Stimulated activated CD8-positive, alpha-beta memory T cell treated with anti-CD3 and anti-CD28 coated beads, Interleukin-4, amount 100 ng/mL, for 1 hour (primary cell): ENCODE measurements at regions not wholly inside any gene's neighbourhood (a gene's known extent, or its start where the extent isn't known, plus 50 kb on each side); places are given as distances from the start of the nearest gene placed in this dataset.
"Not testable (repeated sequence)": the region's sequence is repeated elsewhere in the genome, so short reads cannot be mapped to it uniquely, and the experiment has no call there.

Experiments
- DNase-seq, 2 donors: peaks; one replicate each; pipeline ENCODE4 v3.0.0-alpha.2; 2020; ENCODE audit warnings: low read depth in 2 of 2, low spot score in 1 of 2

- DNase-seq = not testable (repeated sequence)
Observed at GRCh38 chr20:41731198-41731597, 113.0 kb upstream of the CHD6 start.

DNA sequence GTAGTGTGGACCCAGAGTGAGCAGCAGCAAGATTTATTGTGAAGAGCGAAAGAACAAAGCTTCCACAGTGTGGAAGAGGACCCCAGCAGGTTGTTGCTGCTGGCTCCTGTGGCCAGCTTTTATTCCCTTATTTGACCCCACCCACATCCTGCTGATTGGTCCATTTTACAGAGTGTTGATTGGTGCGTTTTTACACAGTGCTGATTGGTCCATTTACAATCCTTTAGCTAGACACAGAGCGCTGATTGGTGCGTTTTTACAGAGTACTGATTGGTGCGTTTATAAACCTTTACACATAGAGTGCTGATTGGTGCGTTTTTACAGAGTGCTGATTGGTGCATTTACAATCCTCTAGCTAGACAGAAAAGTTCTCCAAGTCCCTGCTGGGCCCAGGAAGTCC lies 109.5 kb upstream of the CHD6 start:
- not testable (repeated sequence) for DNase-seq

- no peak for DNase-seq
Observed at GRCh38 chr20:41726727-41727126, 108.5 kb upstream of the CHD6 start.

GRCh38 chr20:41719151-41719550 lies 101.0 kb upstream of the CHD6 start:
- no peak for DNase-seq

GRCh38 chr20:41717483-41717882 lies 99.3 kb upstream of the CHD6 start:
- DNase-seq = no peak

DNA sequence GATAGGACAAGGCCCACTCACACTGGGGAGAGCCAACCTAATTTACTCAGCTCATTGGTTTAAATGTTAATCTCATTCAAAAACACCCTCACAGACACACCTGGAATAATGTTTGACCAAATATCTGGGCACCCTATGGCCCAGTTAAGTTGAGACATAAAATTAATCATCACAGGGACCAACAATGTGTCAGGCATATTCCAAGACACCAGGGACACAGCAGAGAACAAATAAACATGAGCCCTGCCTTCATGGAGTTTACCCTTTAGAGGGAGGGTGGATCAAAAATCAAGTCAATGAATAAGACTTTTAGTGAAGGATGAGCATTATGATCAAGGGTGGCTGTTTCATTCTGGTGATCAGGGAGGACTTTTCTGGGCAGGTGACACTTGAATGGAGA lies 98.7 kb upstream of the CHD6 start:
- DNase-seq = no peak

- no peak for DNase-seq
Observed at GRCh38 chr20:41716436-41716835, 98.3 kb upstream of the CHD6 start.

- no peak for DNase-seq
Observed at GRCh38 chr20:41715526-41715925, 97.3 kb upstream of the CHD6 start.

DNA sequence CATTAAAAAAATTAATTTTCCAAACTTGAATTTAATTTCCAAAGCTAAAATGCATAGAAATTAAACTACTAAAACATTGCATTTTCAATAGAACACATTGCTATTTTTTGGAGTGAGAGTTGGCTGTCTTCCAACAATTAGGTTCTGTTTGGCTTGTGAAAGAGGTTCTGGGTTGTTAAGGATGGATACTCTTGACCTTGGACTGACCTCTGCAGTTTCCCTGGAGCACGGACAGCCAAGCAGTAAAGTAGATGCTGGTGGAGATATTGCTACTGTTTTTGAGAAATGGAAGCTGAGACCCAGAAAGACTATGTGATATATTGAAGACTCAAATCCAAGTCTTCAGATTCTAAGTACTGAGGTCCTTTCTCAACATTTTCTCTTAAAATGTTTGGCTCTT lies 95.9 kb upstream of the CHD6 start:
- DNase-seq = no peak

DNA sequence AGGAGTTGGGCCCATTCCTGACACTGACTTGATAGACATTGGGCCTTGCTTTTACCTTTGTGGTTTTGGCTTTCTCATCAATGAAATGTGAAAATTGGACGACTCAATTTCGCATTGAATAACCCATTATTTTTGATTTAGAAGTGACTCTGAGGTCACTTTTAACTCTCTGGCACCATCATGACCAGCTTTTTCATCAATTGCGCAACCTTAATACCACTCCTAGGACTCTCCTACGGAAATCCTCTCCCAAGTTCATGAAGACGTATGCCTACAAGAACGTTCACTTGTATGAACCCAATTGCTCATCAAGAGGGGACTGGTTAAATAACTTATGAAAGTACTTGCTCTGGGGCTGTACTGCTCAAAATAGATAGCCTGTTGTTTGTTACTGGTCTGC lies 86.7 kb upstream of the CHD6 start:
- no peak for DNase-seq

DNA sequence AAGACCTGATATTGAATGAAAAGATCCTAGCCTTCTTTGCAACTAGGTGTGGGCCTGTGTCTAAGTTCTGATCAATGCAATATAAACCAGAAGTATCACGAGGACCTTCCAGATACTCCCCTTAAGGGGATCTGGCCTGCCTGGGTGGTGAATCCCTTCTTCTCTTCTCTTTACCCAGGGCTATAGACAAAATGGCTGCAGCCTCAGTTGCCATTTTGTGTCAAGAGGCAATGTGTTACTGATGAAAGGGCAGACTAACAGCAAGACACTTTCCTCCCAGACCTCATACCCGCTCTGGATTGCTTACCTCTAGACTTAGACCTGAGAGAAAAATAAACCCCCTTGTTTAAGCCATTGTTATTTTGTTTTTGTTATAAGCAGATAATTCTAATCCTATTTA lies 84.5 kb upstream of the CHD6 start:
- DNase-seq = no peak

DNA sequence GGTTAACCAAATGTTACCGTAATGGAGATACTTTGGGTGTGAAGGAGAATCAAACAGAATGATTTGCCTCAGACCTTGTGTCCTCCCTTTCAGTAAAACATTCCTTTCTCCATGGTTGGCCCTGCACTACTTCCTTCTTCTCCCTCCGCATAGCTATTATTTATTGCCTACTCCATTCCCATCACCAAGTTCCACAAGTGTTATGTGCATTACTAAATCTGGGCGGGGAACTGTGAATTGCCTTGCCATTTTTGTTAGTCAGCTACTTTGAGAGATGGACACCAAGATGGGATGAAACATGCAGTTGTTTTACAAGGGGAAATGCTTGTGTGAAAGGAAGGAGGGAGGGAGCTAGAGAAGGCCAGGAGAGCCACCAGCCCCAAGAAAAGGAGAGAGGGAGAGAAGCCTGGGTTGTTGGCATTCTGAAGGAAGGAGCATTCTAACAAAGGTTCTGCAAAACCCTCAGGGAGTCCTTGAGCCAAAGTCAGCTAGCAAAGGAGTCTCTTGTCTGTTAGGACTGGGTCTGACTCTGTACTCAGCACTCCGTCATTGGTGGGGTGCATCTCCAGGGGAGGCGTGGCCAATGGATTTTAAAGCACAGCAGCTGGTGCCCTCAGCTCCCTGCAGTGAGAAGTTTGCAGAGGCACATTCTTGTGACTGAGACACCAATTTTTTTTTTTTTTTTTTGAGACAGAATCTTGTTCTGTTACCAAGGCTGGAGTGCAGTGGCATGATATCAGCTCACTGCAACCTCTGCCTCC lies 83.6 kb upstream of the CHD6 start:
- no peak for DNase-seq

DNA sequence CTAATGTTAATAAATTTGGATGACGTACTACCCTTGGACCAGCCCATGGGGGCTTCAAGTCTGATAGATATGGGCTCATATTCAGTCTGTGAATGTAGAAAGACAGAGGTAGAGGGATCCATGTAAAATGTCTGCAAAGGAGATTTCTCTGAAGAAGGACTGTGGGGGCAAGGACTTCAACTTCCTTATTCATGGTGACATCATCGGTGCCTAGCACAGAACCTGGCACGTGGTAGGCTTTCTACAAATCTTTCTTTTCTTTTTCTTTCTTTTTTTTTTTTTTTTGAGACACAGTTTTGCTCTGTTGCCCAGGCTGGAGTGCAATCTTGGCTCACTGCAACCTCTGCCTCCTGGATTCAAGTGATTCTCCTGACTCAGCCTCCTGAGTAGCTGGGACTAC lies 81.5 kb upstream of the CHD6 start:
- not testable (repeated sequence) for DNase-seq

- DNase-seq = no peak
Observed at GRCh38 chr20:41697861-41698559, 79.8 kb upstream of the CHD6 start.

DNA sequence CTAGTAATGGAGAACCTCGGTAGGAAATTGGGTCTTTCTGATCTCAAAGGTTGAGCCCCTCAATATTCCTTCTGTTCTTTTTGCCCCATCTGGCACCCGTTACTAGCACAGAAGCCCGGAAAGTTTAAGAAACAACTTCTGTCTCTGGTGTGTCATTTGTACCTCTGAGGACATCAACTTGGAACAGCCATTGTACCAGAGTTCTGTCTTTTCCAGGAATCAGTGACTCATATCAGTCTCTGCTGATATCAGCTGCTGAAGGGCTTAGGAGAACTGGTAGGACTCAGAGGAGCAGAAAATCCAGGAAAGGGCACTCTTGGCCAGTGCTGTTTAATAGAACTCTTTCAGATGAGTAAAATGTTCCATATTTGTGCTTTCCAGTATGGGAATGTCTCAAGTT lies 78.3 kb upstream of the CHD6 start:
- no peak for DNase-seq

DNA sequence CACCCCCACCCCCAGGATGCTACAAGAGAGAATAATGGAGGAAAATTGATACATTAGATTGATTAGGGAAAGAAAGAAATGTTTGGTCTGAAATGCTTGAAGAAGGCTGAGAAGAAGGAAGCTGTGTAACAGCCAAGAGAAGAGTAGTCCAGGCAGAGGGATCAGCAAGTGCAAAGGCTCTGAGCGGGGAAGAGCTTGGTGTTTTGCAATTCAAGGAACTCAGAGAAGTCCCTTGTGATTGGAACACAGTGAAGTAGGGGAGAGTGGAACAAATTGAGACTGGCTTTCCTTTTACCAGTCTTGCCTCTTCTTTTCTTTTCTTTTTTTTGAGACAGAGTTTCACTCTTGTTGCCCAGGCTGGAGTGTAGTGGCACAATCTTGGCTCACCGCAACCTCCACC lies 76.6 kb upstream of the CHD6 start:
- no peak for DNase-seq

- DNase-seq = peak; percentile 49 to 62
Observed at GRCh38 chr20:41693136-41693979, 75.2 kb upstream of the CHD6 start.

DNA sequence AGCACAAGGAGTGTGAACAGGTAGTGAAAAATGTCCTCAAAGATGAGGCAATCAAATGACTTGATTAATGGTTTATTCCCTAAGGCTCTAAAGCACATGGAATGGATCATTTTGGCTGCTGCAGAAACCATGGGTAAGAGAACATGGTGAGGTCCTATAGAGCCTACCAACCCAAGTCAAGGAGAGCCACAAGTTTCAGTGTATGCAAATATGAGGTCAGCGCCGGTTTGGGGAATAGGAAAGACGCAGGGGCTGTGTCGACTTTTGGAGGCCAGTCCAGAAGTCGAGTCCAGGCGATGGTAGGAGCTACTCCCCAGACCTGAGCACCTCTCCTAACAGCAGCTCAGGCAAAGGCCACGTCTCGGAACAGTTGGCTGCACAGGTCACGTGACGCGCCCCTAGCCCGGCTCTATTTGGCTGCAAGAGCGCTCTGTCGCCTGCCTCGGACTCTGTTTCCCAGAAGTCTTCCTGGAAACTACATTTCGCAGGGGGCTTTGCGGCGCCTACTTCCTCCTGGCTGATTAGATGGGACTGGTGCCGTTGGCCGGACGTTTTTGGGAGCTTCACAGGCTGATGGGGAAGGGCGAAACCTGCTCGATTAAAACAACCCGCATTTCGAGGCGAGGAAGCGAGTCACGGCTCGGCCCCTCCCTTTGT lies 74.4 kb upstream of the CHD6 start:
- DNase-seq = peak; percentile 47 to 57

GRCh38 chr20:41691443-41691842 lies 73.3 kb upstream of the CHD6 start:
- no peak for DNase-seq

GRCh38 chr20:41690702-41691101 lies 72.5 kb upstream of the CHD6 start:
- DNase-seq = no peak

GRCh38 chr20:41686961-41687360 lies 68.8 kb upstream of the CHD6 start:
- DNase-seq = no peak
